ENCODE measurements at regions not wholly inside any gene's neighbourhood (a gene's known extent, or its start where the extent isn't known, plus 50 kb on each side); places are given as distances from the start of the nearest gene placed in this dataset.
"Not testable (repeated sequence)": the region's sequence is repeated elsewhere in the genome, so short reads cannot be mapped to it uniquely, and the experiment has no call there.

- no peak for DNase-seq (ENCODE audit: low spot score)
Observed at GRCh38 chr6:139754898-139755775, 380.7 kb upstream of the CITED2 start.

- no peak for DNase-seq (ENCODE audit: low spot score)
Observed at GRCh38 chr6:139753198-139753861, 378.9 kb upstream of the CITED2 start.

- DNase-seq (ENCODE audit: low spot score) = no peak
Observed at GRCh38 chr6:139752086-139752485, 377.6 kb upstream of the CITED2 start.

- no peak for DNase-seq (ENCODE audit: low spot score)
Observed at GRCh38 chr6:139751179-139751578, 376.7 kb upstream of the CITED2 start.

DNA sequence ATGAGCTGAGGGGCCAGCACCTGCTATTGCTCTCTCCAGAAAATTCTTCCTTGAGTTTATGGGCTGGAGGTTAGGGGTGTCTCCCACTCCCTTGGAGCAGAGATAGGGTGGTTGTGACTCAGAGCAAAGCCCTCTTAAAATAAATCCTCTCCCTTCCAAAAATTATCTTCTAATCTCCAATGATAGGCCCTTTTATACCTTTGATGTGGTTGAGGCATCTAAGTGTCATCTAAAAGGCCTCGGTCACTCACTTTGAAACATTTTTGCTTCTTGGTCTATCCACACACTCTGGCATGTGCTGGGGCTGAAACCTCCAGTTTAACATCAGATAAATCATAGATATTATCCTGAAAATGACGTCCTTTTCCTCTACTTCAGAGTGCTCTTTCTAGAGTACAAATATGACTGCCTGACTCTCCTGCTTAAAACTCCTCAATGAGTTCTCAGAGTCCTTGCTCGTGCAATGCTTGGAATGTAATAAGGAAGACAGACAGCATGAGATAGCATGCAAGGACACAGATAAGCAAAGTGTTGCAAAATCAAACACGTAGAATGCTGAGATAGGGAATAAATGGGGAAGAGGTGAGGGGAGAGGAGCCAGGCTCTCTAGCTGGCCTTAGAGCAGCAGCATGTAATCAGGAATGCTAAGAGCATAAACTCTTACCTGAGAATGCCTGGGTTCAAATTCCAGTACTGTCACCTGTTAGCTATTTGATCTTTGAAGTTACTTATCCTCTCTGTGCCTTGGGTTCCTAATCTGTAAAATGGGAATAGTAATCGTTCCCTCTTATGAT, 374.1 kb upstream of the CITED2 start:
- no peak for DNase-seq (ENCODE audit: low spot score)

- DNase-seq (ENCODE audit: low spot score) = no peak
Observed at GRCh38 chr6:139747154-139747553, 372.7 kb upstream of the CITED2 start.

DNA sequence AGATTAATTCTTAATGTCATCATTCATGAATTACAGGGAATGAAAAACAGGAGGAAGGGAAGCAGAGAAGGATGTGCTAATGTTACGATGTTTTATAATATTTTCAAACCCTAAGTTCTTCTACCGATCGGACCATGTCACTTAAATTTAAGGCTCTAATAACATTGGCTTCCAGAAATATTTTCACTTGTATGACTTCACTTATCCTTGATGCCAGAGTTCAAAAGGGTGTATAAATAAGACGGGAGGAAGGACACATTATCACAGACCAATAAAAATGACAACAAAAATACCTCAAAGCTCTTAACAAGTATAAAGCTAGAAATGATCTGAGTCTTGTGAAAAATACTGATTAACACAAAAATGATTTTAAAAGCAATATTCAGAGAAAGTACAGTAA, 370.4 kb upstream of the CITED2 start:
- no peak for DNase-seq (ENCODE audit: low spot score)

DNA sequence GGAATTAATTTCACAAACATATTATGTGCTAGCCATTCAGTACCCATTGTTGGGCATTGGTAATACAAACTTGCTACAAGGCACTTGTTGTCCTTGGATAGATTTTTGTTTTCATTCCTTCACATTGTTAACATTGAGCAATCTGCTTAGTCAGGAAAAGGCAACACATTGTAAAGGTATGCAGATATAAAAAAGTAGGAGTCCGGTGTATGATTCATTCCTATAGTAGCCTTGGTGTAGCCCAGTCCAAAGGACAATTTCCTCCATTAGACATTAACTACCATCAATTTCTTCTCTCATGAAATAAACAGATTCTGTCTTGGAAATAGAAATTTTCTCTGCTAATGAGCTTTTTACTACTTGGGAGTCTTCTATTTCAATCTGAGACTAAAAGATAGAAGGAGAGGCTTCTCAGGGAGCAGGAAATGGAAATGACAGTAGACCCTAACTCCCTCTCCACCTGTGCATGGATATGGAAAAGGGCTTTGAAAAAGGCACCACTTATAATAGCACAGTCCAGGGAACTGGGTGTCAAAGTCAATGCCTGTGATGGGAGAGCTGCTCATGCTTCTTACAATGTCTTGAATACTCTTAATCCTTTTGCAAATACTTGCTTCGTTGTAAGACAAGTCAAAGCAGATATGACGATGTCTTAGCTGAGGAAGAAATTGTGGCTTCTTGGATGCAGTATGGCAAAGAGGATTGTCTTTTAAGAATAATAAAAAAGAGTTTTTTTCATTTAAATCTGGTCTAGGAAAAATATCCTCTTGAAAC, 369.4 kb upstream of the CITED2 start:
- no peak for DNase-seq (ENCODE audit: low spot score)

GRCh38 chr6:139742671-139743070, 368.2 kb upstream of the CITED2 start:
- no peak for DNase-seq (ENCODE audit: low spot score)

DNA sequence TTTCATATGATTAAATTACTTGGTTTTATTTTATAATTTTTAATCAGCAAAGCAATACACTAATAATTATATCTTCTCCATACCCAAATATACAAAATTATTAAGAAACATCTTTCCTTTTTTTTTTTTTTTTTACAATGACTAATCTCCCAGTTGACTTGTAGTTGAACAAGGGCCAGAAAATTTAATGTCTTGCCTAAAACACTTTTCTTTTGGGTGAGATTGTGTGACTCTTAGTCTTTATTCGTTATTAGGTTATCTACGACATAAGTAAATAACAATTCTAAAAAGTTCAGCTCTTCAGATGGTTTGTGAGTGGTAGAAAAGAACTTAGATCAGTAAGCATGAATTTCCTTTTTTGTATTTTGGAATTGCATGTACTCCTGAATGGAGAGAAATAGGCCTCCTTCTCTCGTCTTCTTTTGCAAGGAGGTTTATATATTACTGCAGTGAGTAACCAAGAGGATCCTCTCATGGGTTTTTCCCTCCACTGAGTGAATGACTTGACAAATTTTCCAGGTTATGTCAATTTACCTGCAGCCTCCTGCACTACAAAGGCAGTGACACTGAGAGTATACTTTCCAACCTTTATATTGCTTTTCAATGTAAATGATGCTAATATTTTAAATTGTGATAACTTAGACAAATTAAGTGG, 364.5 kb upstream of the CITED2 start:
- DNase-seq (ENCODE audit: low spot score) = no peak

GRCh38 chr6:139736325-139736906, 362.0 kb upstream of the CITED2 start:
- no peak for DNase-seq (ENCODE audit: low spot score)

- DNase-seq (ENCODE audit: low spot score) = no peak
Observed at GRCh38 chr6:139732451-139732850, 358.0 kb upstream of the CITED2 start.

DNA sequence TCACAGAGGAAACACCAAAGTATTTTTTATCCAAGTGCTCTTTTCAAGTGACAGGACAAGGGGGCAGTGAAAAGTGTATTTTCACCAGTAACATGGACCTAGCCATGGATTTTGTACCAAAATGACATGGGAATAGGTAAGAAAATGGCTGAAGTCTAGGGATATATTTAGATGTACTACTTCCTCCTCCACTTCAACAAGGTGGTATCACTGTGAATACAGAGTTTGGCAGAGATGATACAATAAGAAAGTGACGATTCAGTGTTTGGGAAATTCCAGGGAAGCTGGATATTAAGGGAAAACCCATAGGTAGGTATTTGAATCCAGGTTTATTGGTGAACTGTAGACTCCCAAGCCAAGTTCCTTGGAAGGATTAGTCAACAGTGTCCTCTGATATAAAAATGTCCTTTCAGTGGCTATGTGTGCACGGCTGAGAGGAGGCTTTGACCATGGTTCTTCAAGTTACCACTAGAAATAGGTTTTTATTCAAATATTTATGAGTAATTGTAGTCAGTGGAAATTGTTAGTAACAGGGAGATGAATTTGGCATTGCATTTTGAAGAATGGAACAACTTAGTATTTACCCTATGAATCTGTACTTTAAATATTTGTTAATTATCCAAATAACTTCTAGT, 356.0 kb upstream of the CITED2 start:
- no peak for DNase-seq (ENCODE audit: low spot score)

DNA sequence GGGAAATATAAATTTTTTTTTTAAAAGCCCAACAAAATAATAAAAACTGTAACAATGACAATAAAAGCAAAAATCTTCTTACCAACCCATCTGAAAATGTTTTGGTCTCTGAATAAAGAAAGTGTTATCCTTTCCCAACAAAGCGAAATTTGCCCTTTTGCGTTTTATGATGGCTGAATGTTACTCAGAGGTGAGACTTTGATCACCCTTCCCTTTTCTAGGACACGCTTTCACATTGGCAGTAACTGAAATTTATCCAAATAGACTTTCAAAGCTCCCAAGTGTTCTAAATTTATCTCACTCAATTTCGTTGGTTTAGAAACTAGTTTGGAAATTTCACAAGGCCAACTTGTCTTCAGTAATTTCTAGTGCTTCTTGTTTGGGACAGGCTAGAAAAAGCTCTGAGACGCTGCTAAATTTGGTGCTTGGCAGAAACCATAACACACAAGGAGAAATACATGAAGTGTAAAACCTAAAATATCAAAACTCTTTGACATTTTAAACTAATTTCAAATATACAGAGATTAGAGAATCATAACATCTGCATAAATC, 354.5 kb upstream of the CITED2 start:
- no peak for DNase-seq (ENCODE audit: low spot score)

GRCh38 chr6:139726272-139726671, 351.8 kb upstream of the CITED2 start:
- DNase-seq (ENCODE audit: low spot score) = not testable (repeated sequence)

DNA sequence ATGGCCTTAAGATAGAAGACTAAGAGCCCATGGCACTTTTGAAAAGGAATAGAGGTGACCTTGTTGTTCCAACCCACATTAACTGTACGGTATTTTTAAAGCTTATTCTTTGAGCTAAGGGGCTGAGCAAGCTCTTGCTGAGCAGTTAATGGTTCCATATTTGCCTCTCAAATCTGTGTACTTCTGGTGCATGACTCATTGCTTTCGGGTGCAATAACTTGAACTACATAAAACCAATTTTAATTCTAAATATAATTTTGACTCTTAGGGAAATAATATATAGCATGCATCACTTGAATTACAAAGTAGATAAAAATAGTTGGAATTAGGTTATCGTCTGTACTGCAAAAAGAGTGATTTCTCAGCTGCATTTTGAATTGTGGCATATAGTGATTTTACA, 348.1 kb upstream of the CITED2 start:
- DNase-seq (ENCODE audit: low spot score) = no peak

DNA sequence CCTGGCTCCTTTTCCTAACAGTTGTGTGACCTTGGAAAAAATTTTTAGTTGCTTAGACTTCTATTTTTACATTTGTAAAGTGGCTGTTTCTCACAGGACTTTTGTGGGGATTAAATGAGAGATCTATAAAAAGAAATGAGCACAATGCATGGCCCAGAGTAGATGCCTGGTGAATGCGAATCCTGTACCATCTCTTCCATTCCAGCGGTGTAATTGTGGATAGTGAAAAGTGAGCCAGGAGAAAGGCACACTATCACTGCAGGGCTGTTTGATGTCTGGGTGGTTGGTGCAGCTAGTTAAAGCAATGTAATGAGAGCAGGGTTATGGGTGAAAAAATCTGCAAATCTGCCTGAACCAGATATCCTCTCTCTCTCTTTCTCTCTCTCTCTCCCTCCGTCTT, 347.5 kb upstream of the CITED2 start:
- DNase-seq (ENCODE audit: low spot score) = no peak

DNA sequence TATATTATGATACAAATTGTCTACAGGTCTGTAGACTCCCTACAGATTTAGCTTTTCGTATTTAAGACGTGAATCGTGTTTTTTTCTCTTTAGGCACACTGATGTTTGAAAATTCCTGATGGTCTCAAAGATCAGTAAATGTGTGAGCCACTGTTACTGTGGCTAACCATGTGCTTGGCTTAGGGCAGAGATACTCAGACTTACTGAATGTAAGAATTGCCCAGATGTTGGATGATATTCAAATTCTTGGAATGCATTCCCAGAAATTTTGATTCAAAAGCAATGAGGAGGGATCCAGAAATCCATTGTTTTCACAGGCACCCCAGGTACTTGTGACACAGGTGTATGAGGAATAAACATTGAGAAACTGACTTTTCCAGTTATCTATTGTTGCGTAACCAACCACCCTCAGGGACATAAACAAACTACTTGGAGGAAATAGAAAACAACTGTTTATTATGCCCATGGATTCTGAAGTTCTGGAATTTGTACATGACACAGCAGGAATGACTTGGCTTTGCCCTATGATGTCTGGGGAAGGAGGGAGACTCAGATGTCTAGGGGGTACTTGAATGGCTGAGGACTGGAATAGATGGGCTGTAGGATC, 339.6 kb upstream of the CITED2 start:
- DNase-seq (ENCODE audit: low spot score) = no peak

- DNase-seq (ENCODE audit: low spot score) = no peak
Observed at GRCh38 chr6:139713424-139713823, 339.0 kb upstream of the CITED2 start.

DNA sequence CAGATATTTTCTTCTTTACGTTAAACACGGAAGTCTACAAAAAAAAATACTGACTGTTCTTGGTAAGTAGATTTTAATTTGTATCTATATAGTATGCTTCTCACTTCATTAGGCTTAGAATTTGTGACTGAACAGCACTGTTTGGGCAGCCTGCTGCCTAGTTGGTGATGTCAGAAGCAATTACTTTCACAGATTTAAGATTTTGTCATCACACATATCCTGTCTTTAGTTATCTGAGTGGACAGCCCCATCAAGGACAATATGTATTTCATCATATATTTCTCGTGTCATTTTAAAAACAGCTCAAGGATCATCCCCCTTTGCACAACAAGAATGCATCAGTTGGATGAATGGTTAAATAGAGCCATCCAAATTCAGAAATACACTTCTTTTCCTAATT, 338.4 kb upstream of the CITED2 start:
- DNase-seq (ENCODE audit: low spot score) = no peak
